HG03342 (cell line): ENCODE measurements at regions not wholly inside any gene's neighbourhood (a gene's known extent, or its start where the extent isn't known, plus 50 kb on each side); places are given as distances from the start of the nearest gene placed in this dataset.

Experiments
- ATAC-seq: cut with Tn5 transposase; IDR thresholded peaks from one replicate; pipeline ENCODE4 v1.9.1; 2021; ENCODE audit warnings: mild to moderate bottlenecking, moderate library complexity; ENCODE audit not compliant: unreplicated experiment

GRCh38 chr5:4901305-4901811, 238.8 kb upstream of the ADAMTS16 start:
- no peak for ATAC-seq

- ATAC-seq: no peak
Observed at GRCh38 chr5:4901924-4902323, 238.2 kb upstream of the ADAMTS16 start.

GRCh38 chr5:4905674-4906520, 234.2 kb upstream of the ADAMTS16 start:
- ATAC-seq: no peak

GRCh38 chr5:4906786-4907185, 233.3 kb upstream of the ADAMTS16 start:
- no peak for ATAC-seq

- no peak for ATAC-seq
Observed at GRCh38 chr5:4907571-4907970, 232.6 kb upstream of the ADAMTS16 start.

- ATAC-seq: no peak
Observed at GRCh38 chr5:4909086-4909485, 231.0 kb upstream of the ADAMTS16 start.

- ATAC-seq: no peak
Observed at GRCh38 chr5:4911646-4912403, 228.3 kb upstream of the ADAMTS16 start.

- no peak for ATAC-seq
Observed at GRCh38 chr5:4921929-4922328, 218.2 kb upstream of the ADAMTS16 start.

GRCh38 chr5:4924577-4924976, 215.6 kb upstream of the ADAMTS16 start:
- ATAC-seq: no peak

- no peak for ATAC-seq
Observed at GRCh38 chr5:4927097-4927496, 213.0 kb upstream of the ADAMTS16 start.

GRCh38 chr5:4928409-4928808, 211.7 kb upstream of the ADAMTS16 start:
- ATAC-seq: no peak

- no peak for ATAC-seq
Observed at GRCh38 chr5:4929092-4929655, 211.0 kb upstream of the ADAMTS16 start.

- ATAC-seq: no peak
Observed at GRCh38 chr5:4939042-4939781, 200.9 kb upstream of the ADAMTS16 start.

GRCh38 chr5:4941161-4941560, 199.0 kb upstream of the ADAMTS16 start:
- ATAC-seq: no peak

- ATAC-seq: no peak
Observed at GRCh38 chr5:4941957-4942830, 197.9 kb upstream of the ADAMTS16 start.

GRCh38 chr5:4942831-4943178, 197.3 kb upstream of the ADAMTS16 start:
- ATAC-seq: no peak

GRCh38 chr5:4945296-4945695, 194.8 kb upstream of the ADAMTS16 start:
- no peak for ATAC-seq

- ATAC-seq: no peak
Observed at GRCh38 chr5:4947106-4947505, 193.0 kb upstream of the ADAMTS16 start.

- ATAC-seq: no peak
Observed at GRCh38 chr5:4947893-4948536, 192.1 kb upstream of the ADAMTS16 start.

- no peak for ATAC-seq
Observed at GRCh38 chr5:4949108-4949507, 191.0 kb upstream of the ADAMTS16 start.
